T47D (cell line): ENCODE measurements at regions not wholly inside any gene's neighbourhood (a gene's known extent, or its start where the extent isn't known, plus 50 kb on each side); places are given as distances from the start of the nearest gene placed in this dataset.

ENCODE experiments used
- DNase-seq, 2 experiments: peaks; one replicate each; pipeline versions ENCODE4 v3.0.0 to v3.0.0-alpha.2; 2011 to 2012; ENCODE audit warnings: low read depth in 1 of 2, low spot score in 1 of 2
- JUND ChIP-seq: IDR thresholded peaks from 2 replicates; pipeline ENCODE4 v1.6.1; 2012; ENCODE audit warnings: low read depth
- in situ Hi-C: cut with HindIII; loops from 2 replicates; pipeline ENCODE4 v1.10.0; 2016; ENCODE audit warnings: low sequenced_read_pairs, low pct_unique_long_range_greater_than_20kb

DNA sequence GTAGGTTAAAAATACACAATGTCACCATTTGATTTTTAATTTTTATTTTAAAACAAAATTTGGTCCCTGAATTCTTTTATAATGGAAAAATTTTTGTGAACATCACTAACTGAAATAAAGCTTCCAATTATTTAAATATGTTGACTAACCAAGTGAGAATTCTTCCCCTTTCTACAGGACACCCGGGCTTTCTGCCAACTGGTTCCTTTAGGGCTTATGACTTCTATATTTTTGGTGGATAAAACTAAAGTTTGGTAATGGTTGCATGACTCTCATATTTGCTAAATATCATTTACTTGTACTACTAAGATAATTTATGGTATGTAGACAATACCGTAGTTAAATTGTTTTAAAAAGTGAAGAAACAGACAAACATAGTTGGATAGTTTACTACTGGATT is 291.0 kb upstream of the DOK6 start:
- in situ Hi-C loops: no loop called here
- TF ChIP-seq JUND: no peak
- DNase-seq: no peak

DNA sequence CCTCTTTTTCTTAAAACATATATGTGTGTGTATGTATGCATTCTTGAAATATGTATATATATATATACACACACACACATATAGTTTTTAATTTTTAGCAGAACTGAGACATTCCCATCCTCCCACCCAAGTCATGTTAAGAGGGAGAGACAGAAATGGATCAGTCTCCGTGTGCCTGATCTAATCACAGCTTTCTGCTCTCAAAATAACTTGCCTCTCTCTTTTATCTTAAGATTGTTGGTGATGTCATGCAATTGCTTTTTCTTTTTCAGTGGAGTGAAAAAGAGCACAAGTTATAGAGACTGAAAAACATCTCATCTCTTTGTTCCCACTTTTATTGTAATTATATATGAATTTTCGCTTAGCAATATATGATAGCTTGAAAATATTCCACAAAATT is 279.9 kb upstream of the DOK6 start:
- in situ Hi-C loops: no loop called here
- no peak for TF ChIP-seq JUND
- DNase-seq: no peak

DNA sequence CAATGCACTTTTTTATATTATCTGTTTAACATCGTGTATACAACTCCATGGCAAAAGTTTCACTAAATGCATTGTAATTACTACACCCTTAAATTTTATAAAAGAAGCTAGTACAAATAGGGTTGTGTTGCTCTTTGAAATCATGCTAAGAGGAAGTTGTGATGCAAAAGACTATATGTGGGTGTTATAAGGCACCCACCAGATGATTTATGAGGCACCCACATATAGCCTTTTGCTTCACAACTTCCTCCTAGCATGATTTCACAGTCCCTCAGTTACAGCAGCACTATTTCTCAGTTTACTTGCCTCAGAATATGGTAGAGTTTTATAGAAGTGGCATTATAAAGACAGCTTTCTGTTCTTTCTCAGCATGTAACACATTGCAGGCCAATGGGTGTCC is 277.3 kb upstream of the DOK6 start:
- in situ Hi-C loops: no loop called here
- DNase-seq: no peak
- TF ChIP-seq JUND: no peak

DNA sequence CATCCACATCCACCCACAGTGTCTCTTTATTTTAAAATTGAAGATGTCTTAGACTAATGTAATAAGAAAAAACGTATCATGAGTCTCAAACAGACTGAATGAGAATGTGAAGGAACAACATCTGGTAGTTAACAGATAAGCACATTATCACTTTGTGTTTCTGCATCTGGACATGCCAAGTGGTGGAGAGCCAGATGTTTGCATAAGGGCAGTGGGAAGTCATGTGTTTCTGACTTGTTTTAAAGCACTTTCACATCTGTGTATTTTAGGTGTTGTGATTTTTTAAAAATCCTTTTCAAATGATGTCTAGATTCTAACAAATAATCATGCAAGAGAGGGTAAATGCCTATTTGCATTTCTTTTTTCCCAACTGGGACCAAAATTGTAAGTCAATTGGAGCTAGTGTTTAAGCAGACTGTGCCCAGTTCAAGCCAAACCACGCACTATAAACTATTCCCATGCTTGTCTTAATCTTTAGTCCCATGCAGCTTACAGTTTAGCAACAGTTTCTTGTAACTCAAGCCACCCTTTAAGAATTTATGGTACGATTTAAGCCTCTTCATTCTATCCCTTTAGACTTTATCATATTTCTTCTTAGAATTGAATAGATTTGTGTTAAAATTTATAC is 272.7 kb upstream of the DOK6 start:
- no peak for DNase-seq
- in situ Hi-C loops: no loop called here
- TF ChIP-seq JUND: no peak

DNA sequence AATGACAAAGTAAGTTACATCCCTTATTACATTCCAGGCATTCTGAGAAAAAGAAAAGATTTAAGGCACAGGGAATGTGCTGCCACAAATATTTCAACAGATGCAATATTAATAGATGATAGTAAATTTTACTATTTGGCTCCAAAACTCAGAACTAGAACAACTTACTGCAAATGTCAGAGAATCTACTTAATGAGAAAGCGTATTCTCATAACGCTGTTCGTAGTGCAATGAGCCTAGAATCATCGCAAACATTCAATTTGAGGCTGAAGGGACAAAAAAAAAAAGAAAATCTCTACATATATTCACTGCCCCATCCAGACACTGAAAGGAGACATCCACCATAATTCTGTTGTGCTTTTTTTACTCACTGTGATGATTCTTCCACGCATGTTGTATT is 272.1 kb upstream of the DOK6 start:
- in situ Hi-C loops: no loop called here
- DNase-seq: no peak
- TF ChIP-seq JUND: no peak

DNA sequence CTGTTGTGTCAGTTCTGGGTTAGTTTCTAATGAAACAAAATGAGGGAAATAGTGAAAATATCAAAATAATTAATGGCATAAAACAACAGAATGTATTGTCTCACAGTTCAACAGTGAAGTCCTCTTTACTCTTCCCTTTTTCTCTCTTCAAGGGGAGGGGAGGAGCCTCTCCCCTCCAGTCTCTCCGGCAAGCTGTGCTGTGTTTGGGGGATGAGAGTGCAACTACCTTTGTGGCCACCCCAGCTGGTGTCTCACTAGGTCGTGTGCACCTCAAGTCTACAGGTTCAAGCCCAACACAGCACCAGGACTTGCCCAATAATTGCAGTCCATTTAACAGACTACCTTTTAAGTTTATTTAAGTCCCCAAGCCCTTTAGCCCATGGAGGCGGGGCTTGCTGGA is 271.7 kb upstream of the DOK6 start:
- no peak for DNase-seq
- TF ChIP-seq JUND: no peak
- in situ Hi-C loops: no loop called here

DNA sequence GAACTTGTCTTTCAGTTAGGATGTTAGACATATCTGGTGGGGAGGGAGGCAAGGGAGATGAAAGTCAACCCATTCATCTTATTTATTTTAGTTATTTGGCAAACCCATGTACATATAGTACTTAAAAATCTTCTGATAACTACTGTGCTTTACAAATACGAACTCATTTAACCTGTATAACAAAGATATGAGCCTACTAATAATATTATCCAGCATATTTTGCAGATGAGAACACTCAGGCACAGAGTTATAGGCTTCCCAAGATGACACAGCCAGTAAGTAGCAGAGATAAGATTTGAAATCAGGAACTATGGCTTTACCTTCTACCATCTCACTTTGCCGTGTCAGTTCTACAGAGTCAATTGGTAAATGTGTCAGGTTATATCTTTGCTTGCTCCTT is 262.6 kb upstream of the DOK6 start:
- in situ Hi-C loops: no loop called here
- DNase-seq: no peak
- no peak for TF ChIP-seq JUND

DNA sequence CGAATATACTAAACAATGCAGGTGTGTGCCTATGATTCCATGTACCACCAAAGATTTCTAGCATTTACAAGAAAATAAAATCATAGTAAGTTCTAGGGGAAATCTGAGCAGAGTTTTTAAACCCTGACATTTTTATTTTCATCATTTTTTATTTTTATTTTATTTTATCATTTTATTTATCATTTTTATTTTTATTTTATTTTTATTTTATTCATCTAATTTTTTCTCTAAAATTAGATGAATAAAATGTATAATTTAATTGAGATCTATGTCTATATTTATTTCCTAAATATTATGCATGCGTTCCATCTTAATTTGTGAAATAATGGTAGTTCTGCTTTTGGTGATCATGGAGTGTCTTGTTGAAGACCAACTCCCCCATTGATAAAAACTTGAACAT is 257.6 kb upstream of the DOK6 start:
- in situ Hi-C loops: no loop called here
- TF ChIP-seq JUND: no peak
- DNase-seq: no peak

DNA sequence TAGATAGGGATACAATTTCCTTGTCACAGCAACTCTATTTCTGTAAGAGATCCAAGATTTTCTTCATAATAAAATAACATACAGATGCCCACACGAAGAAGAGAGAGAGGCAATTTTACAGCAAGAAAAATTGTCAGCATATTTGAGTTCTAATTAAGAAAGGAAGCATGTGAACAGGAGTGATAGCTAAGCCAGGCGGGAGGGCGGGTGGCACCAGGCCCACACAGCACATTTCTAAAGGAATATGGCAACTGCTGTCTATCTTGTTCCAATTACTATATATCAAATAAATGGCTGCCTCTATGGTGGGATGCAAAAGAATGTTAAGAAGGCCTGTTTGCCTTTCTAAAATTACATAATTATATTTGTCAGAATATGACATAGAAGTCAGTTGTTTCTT is 248.3 kb upstream of the DOK6 start:
- DNase-seq: no peak
- TF ChIP-seq JUND: no peak
- in situ Hi-C loops: no loop called here

DNA sequence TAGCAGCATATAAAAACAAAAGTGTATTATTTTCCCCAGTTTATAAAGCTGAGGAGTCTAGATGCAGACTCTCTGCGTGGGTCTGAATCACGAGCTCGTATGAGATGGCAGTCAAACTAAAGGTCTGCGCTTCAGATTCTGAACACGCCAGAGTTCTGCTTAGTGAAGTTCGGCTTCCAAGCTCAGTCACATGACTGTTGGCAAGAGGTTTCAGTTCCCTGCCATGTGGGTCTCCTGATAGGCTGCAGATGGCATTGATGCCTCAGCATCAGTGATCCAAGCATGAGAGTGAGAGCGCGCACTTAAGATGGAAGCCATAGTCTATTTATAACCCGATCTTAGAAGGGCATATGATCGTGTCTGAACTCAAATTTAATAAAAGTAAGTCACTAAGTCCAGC is 242.8 kb upstream of the DOK6 start:
- no peak for TF ChIP-seq JUND
- DNase-seq: no peak
- in situ Hi-C loops: no loop called here

DNA sequence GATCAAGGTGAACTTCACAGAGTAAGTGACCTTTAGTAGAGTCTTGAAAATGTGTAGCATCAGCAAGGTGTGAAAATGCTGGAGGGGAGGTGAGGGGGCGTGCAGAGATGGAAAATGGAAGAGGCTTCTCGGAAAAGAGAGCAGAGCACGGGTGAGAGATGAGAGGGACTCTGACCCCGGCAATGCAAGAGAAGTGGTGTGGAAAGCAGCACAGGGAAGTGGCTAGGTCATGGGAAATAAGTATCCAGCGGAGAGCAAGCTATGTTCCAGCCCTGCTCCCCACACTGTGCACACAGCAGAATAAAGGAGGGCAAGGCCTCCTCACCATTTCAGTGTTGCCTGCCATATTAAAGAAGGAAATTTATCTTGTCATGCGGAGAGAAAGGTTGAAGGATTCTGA is 241.7 kb upstream of the DOK6 start:
- no peak for DNase-seq
- in situ Hi-C loops: no loop called here

DNA sequence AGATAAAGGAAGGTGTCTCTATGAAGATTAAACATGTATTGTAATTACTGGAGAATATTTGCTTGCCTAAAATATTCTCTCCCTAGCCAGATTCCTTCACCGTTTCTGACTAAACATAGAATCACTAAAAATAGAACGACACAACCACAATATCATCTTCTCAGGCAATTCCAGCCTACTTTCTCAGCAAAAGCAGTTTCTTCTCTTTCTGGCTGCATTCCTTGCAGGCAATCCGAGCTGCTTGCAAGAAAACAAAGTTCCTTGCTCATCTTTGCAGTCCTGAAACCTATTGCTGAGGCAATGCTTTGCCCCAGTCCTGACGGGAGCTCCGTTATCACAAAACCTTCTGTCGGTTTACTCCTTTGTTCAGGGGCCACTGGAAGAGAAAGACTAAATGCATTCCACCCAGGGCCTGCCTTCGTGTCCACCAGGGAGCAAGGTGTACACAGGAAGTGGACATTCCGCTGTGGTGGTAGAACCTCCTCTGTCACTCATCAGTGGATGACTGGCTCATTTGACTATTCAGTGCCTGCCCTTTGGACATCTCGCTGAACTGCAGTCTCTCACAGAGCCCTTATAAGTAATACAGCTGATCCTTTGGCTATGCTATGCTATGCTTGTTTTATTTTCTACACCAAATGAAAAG is 239.2 kb upstream of the DOK6 start:
- no peak for TF ChIP-seq JUND
- in situ Hi-C loops: no loop called here
- peak in 1 of 2 experiments; percentile 37 for DNase-seq

More for the DNA sequence above, 241.7 kb upstream of the DOK6 start:
- TF ChIP-seq JUND: no peak

DNA sequence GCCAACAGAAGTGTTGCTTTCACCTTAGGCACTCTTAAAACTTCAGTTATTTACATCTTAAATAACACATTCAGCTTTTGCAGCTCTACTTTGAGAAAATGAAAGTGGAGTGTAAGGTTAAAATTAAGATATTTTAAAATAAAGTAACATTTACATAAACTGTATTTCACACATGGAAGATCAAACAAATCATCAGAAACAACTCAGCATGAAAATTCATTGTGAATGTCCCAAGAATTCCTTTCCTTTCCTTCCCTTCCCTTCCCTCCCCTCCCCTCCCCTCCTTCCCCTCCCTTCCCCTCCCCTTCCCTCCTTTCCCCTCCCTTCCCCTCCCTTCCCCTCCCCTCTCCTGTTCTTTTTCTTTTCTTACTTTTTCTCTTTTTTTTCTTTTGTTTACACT is 238.0 kb upstream of the DOK6 start:
- TF ChIP-seq JUND: no peak
- in situ Hi-C loops: no loop called here
- DNase-seq: no peak

DNA sequence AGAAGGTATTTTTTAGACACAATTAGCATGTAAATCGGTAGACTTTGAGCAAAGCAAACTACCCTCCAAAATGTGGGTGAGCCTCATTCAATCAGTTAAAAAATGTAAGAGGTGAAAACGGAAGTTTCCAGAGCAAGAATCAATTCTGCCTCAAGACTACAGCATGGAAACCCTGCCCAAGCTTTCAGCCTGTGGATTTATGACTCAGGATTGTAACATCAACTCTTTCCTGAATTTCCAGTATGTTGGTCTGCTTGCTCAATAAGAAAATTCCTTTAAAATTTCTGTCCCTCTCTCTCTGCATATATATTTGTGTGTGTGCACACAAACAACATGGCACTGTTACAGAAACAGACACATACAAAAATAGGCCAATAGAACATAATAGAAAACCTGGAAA is 228.6 kb upstream of the DOK6 start:
- peak in 1 of 2 experiments; percentile 31 for DNase-seq
- in situ Hi-C loops: no loop called here
- no peak for TF ChIP-seq JUND

DNA sequence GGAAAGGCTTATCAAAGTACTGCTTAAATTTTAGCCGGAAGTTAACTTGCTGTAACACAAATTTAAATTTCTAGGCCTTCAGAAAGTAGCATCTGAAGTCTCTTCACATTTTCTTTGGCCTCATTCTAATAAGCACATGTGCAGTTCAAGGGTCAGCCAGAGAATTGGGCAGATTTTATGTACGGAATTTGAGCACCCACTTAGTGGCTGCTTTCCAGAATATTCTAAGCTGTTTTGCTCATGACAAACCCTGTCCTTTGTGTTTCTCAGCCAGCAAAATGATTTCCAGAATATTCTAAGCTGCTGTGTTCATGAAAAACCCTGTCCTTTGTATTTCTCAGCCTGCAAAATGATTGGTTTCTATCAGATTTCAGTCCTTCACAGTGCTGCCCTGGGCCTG is 225.0 kb upstream of the DOK6 start:
- TF ChIP-seq JUND: no peak
- in situ Hi-C loops: no loop called here
- DNase-seq: no peak
